ENCODE measurements at regions not wholly inside any gene's neighbourhood (a gene's known extent, or its start where the extent isn't known, plus 50 kb on each side); places are given as distances from the start of the nearest gene placed in this dataset.

DNA sequence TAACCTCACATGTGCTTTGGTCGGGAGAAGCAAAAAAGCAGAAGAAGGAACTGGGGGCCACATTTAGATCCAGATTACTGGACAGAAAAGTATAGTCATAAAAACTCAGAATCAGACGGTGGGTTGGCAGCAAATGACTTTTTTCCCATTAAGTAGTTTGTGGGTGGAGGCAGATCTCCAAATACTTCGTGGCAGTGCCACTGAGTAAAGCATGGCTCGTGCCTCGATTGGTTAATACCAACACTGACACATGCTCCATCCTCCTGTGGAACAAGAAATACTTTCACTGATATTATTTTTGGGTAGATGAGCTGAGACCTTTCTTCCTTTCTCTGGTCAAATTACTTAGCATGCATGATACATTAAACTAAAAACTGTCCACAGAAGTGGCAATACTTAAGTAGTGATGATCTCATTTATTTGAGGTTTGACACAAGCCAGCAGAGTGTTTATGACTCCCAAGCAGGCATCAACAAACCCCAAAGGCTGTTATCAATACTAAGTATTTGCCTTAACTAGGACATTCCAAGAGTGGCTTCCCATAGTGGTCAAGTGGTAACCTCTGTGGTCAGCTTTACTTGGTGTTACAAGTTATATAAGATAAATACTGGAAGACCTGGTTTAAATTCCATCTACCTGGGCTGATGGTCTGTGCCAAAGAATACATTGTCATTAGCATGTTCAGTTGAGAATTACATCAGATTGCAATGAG, 500.0 kb upstream of the RUNX1 start:
- DNase-seq (ENCODE audit: low read depth in 1 of 2, low spot score in 1 of 2) (no peak), FAIRE-seq (no peak), ATAC-seq (no peak)
- H3K4me2 ChIP-seq, result no peak overlapping the region
- H3K4me3 ChIP-seq, result no peak overlapping the region
- H3K4me1 ChIP-seq, result no peaks in the 10 kb centered on the region
- CTCF ChIA-PET, result interaction anchor here (1.5 kb wide), 1 partner anchor 856 kb away, joined by 4 read pairs; no protein-coding TSS in a partner anchor
- no peak for TF ChIP-seq KDM1A (IDR thresholded peaks at IDR 0.05; ENCODE audit: low read depth)
- no peak for TF ChIP-seq CEBPB (IDR thresholded peaks at IDR 0.05)
- no peak for TF ChIP-seq ZC3H11A (IDR thresholded peaks at IDR 0.05)
- no peak for TF ChIP-seq HOXB13 (CRISPR knock-in tag; IDR thresholded peaks at IDR 0.05; ENCODE audit: low read depth)
- no peak for TF ChIP-seq ESRRA (IDR thresholded peaks at IDR 0.05; ENCODE audit: borderline replicate concordance, low read length)
- no peak for TF ChIP-seq RCOR1 (IDR thresholded peaks at IDR 0.05; ENCODE audit: low read depth, low read length)
- no peak for TF ChIP-seq CHD2 (IDR thresholded peaks at IDR 0.05; ENCODE audit: low read length, partially characterized antibody)
- no peak for TF ChIP-seq MAX (IDR thresholded peaks at IDR 0.05)
- TF ChIP-seq, protein P1, sequence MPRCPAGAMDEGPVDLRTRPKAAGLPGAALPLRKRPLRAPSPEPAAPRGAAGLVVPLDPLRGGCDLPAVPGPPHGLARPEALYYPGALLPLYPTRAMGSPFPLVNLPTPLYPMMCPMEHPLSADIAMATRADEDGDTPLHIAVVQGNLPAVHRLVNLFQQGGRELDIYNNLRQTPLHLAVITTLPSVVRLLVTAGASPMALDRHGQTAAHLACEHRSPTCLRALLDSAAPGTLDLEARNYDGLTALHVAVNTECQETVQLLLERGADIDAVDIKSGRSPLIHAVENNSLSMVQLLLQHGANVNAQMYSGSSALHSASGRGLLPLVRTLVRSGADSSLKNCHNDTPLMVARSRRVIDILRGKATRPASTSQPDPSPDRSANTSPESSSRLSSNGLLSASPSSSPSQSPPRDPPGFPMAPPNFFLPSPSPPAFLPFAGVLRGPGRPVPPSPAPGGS (IDR thresholded peaks at IDR 0.05), result no peak
- TF ChIP-seq POLR2AphosphoS2 (conservative IDR thresholded peaks at IDR 0.05; ENCODE audit: low read length), result no peak
- no peak for TF ChIP-seq HOXA7 (CRISPR knock-in tag; IDR thresholded peaks at IDR 0.05)
- TF ChIP-seq BHLHE40 (IDR thresholded peaks at IDR 0.05; ENCODE audit: low read depth, low read length), result no peak
- TF ChIP-seq ZFP36 (IDR thresholded peaks at IDR 0.05; ENCODE audit: borderline replicate concordance, partially characterized antibody), result no peak
- no peak for TF ChIP-seq FOSL2 (IDR thresholded peaks at IDR 0.05)
- no peak for TF ChIP-seq FOSL2 (CRISPR knock-in tag; IDR thresholded peaks at IDR 0.05)
- no peak for TF ChIP-seq E2F6 (IDR thresholded peaks at IDR 0.05; ENCODE audit: borderline replicate concordance, low read depth)
- TF ChIP-seq, protein P2, sequence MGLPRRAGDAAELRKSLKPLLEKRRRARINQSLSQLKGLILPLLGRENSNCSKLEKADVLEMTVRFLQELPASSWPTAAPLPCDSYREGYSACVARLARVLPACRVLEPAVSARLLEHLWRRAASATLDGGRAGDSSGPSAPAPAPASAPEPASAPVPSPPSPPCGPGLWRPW (IDR thresholded peaks at IDR 0.05), result no peak
- no peak for TF ChIP-seq POLR2A (IDR thresholded peaks at IDR 0.05; ENCODE audit: low read length)
- TF ChIP-seq EP300 (IDR thresholded peaks at IDR 0.05), result no peak
- POLR2A ChIA-PET, result no interaction called here
- 8% methylated on average over 5 of the region's 5 CpGs for WGBS (ENCODE audit: missing lambda C conversion rate)
- no peak overlapping the region for H3K27ac ChIP-seq
- no peaks in the 10 kb centered on the region for H3K9me3 ChIP-seq

DNA sequence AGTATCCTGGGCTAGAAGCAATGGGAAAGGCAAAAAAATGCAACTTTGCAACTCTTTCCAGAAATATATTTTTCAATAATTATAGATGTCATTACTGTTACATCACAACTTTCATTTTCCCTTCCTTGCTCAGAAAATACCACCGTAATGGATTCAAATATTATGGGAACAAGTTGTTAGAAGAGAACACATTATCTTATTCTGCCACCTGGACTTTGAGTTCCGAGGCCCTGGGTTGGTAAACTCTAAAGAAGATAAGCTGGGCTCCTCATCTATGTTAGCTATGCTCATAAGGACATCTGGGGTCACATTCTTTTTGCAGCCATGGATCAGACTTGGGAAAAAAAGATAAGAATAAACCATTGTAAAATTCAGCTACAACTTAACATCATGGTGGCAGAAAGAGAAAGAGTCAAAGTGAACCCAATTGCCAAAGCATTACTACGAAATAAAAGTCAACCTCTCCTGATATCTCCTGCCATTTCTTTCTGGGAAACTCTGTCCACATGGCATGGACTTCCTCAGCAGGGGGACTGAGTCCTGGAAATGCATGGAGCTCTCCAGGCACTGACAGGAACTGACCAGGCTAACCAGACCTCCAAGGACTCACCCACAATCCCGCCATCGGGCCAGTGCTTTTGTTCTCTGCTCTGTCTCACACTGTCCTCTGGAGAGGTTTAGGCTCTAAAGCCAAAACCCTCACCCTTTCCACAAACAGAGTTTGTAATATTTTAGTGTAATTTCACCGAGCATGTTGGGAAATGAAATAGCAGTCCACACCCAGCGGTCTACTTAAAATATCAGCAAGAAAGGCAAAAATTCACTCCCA, 499.1 kb upstream of the RUNX1 start:
- ChIA-PET CTCF (interaction anchor here (0.9 kb wide), 1 partner anchor 13 kb away, joined by 3 read pairs; no protein-coding TSS in a partner anchor), POLR2A (no interaction called here)
- 24% methylated on average over 7 of the region's 7 CpGs for WGBS (ENCODE audit: missing lambda C conversion rate)

GRCh38 chr21:35543746-35544145, 494.6 kb upstream of the RUNX1 start:
- ATAC-seq (no peak), DNase-seq (ENCODE audit: low read depth in 1 of 2, low spot score in 1 of 2) (no peak), FAIRE-seq (no peak)
- no peak overlapping the region for H3K27ac ChIP-seq
- H3K4me1 ChIP-seq, result no peaks in the 10 kb centered on the region
- ChIA-PET CTCF (no interaction called here), POLR2A (no interaction called here)
- H3K9me3 ChIP-seq, result no peaks in the 10 kb centered on the region
- WGBS (ENCODE audit: missing lambda C conversion rate), result 22% methylated on average over 5 of the region's 5 CpGs
- no peak for TF ChIP-seq BHLHE40 (IDR thresholded peaks at IDR 0.05; ENCODE audit: low read depth, low read length)
- no peak for TF ChIP-seq USF2 (IDR thresholded peaks at IDR 0.05)
- H3K4me2 ChIP-seq, result no peak overlapping the region
- H3K4me3 ChIP-seq, result no peak overlapping the region

More for the DNA sequence above, 499.1 kb upstream of the RUNX1 start:
- no peak overlapping the region for H3K4me3 ChIP-seq
- no peak overlapping the region for H3K27ac ChIP-seq
- TF ChIP-seq HOXB5 (CRISPR knock-in tag; IDR thresholded peaks at IDR 0.05) (no peak), GATA3 (IDR thresholded peaks at IDR 0.05; ENCODE audit: borderline replicate concordance) (no peak), RCOR1 (IDR thresholded peaks at IDR 0.05; ENCODE audit: low read depth, low read length) (no peak), EHMT2 (IDR thresholded peaks at IDR 0.05; ENCODE audit: low read depth) (no peak), HOXA7 (CRISPR knock-in tag; IDR thresholded peaks at IDR 0.05) (no peak), FOXS1 (CRISPR knock-in tag; IDR thresholded peaks at IDR 0.05) (no peak)
- DNase-seq (ENCODE audit: low read depth in 1 of 2, low spot score in 1 of 2) (no peak), ATAC-seq (no peak), FAIRE-seq (no peak)
- H3K4me1 ChIP-seq, result no peaks in the 10 kb centered on the region
- H3K4me2 ChIP-seq, result no peak overlapping the region
- no peaks in the 10 kb centered on the region for H3K9me3 ChIP-seq

Data from A549 (cell line).